ENCODE measurements at regions not wholly inside any gene's neighbourhood (a gene's known extent, or its start where the extent isn't known, plus 50 kb on each side); places are given as distances from the start of the nearest gene placed in this dataset.
"Not testable (repeated sequence)": the region's sequence is repeated elsewhere in the genome, so short reads cannot be mapped to it uniquely, and the experiment has no call there.

DNA sequence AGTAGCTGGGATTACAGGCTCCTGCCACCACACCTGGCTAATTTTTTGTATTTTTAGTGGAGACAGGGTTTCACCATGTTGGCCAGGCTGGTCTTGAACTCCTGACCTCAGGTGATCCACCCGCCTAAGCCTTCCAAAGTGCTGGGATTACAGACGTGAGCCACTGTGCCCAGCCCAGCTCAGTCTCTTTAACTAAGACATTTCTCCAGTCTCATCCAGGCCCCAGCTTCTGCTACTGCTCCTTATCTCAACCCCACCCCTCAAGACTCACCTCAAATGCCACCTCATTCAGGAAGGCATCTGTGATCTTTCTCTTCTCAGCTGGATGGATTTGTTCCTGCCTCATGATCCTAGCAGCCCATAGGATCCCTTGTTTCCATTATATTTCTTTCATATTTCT, 85.9 kb upstream of the GRAMD1B start:
- TF ChIP-seq, protein P1, sequence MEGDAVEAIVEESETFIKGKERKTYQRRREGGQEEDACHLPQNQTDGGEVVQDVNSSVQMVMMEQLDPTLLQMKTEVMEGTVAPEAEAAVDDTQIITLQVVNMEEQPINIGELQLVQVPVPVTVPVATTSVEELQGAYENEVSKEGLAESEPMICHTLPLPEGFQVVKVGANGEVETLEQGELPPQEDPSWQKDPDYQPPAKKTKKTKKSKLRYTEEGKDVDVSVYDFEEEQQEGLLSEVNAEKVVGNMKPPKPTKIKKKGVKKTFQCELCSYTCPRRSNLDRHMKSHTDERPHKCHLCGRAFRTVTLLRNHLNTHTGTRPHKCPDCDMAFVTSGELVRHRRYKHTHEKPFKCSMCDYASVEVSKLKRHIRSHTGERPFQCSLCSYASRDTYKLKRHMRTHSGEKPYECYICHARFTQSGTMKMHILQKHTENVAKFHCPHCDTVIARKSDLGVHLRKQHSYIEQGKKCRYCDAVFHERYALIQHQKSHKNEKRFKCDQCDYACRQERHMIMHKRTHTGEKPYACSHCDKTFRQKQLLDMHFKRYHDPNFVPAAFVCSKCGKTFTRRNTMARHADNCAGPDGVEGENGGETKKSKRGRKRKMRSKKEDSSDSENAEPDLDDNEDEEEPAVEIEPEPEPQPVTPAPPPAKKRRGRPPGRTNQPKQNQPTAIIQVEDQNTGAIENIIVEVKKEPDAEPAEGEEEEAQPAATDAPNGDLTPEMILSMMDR (conservative IDR thresholded peaks at IDR 0.05 in 1 of 2, IDR thresholded peaks at IDR 0.05 in 1 of 2; ENCODE audit: low read depth in 1 of 2, low read length in 2 of 2): not testable (repeated sequence)
- TF ChIP-seq EZH2 (IDR thresholded peaks at IDR 0.05; ENCODE audit: low read length, missing control alignments): not testable (repeated sequence)

Data from fibroblast of lung (primary cell).